Activated CD8-positive, alpha-beta T cell treated with anti-CD3 and anti-CD28 coated beads for 36 hours (primary cell): ENCODE measurements at regions not wholly inside any gene's neighbourhood (a gene's known extent, or its start where the extent isn't known, plus 50 kb on each side); places are given as distances from the start of the nearest gene placed in this dataset.

Source experiments
- ATAC-seq: fragments of 200-7000 bp; cut with Tn5 transposase; one replicate; pipeline ENCODE4 v1.10.0; 2021; ENCODE audit warnings: mild to moderate bottlenecking, moderate library complexity
- CTCF ChIA-PET: fragments of 350-600 bp; sonication (Branson Sonifier 250); formaldehyde crosslinking; loops from one replicate; lab custom pipeline; 2021; ENCODE audit warnings: antibody characterized with exemption; lab: Charles Lee
- POLR2A ChIA-PET: fragments of 350-600 bp; sonication (Branson Sonifier 250); formaldehyde crosslinking; loops from one replicate; lab custom pipeline; 2021; ENCODE audit warnings: antibody characterized with exemption; lab: Charles Lee
- DNase-seq: peaks from one replicate; pipeline ENCODE4 v3.0.0-alpha.2; 2020
- H3K27ac Mint-ChIP-seq: one replicate; pipeline ENCODE4 v1.8.0; 2021; ENCODE audit warnings: mild to moderate bottlenecking, mixed read lengths
- H3K27me3 Mint-ChIP-seq: one replicate; pipeline ENCODE4 v1.8.0; 2021; ENCODE audit warnings: mixed read lengths
- H3K36me3 Mint-ChIP-seq: one replicate; pipeline ENCODE4 v1.8.0; 2021; ENCODE audit warnings: low read depth, mixed read lengths
- H3K4me1 Mint-ChIP-seq: one replicate; pipeline ENCODE4 v1.8.0; 2021; ENCODE audit warnings: low read depth, mixed read lengths
- H3K4me3 Mint-ChIP-seq: one replicate; pipeline ENCODE4 v1.8.0; 2021; ENCODE audit warnings: mild to moderate bottlenecking, moderate library complexity, mixed read lengths
- H3K9me3 Mint-ChIP-seq: one replicate; pipeline ENCODE4 v1.8.0; 2021; ENCODE audit warnings: mixed read lengths
- intact Hi-C: fragments of 100-400 bp; cut with micrococcal nuclease; formaldehyde crosslinking; loops from one replicate; pipeline ENCODE4 v1.10.0; 2022
- TF ChIP-seq, protein P1 (sequence below): fragments of 200-600 bp; IDR thresholded peaks from one replicate; pipeline ENCODE4 v1.8.0; 2022; ENCODE audit warnings: antibody characterized with exemption, mild to moderate bottlenecking

DNA sequence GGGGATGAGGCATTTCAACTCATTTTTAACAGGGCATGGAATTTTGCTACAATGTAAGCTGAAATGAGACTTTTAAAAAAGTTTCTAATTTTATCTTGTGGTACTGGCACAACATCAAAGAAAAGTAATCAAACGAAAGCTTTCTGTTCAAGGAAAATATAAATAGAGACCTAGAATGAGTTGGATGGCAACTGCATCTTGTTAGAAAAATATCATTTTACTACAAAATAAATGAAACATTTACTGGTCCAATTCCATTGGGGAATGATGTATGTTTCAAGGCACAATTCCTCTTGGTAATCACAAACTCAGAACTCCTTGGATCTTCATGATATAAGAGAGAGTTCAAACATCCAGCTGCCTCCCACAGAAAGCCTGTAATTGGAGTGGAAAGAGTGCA lies 102.8 kb downstream of the HMHB1 start:
- ChIA-PET CTCF (no interaction called here), POLR2A (interaction anchor here (0.6 kb wide), 1 partner anchor 1783 kb away, joined by 3 read pairs; no protein-coding TSS in a partner anchor)
- ATAC-seq = no peak
- Mint-ChIP-seq H3K9me3 (no peaks in the 10 kb centered on the region), H3K27me3 (peaks cover 6% of the 10 kb centered on the region), H3K4me3 (no peak overlapping the region), H3K36me3 (no peaks in the 10 kb centered on the region), H3K4me1 (peaks cover 6% of the 10 kb centered on the region), H3K27ac (no peak overlapping the region)
- DNase-seq = no peak
- intact Hi-C loops = no loop called here
- TF ChIP-seq, protein P1, sequence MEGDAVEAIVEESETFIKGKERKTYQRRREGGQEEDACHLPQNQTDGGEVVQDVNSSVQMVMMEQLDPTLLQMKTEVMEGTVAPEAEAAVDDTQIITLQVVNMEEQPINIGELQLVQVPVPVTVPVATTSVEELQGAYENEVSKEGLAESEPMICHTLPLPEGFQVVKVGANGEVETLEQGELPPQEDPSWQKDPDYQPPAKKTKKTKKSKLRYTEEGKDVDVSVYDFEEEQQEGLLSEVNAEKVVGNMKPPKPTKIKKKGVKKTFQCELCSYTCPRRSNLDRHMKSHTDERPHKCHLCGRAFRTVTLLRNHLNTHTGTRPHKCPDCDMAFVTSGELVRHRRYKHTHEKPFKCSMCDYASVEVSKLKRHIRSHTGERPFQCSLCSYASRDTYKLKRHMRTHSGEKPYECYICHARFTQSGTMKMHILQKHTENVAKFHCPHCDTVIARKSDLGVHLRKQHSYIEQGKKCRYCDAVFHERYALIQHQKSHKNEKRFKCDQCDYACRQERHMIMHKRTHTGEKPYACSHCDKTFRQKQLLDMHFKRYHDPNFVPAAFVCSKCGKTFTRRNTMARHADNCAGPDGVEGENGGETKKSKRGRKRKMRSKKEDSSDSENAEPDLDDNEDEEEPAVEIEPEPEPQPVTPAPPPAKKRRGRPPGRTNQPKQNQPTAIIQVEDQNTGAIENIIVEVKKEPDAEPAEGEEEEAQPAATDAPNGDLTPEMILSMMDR = no peak

DNA sequence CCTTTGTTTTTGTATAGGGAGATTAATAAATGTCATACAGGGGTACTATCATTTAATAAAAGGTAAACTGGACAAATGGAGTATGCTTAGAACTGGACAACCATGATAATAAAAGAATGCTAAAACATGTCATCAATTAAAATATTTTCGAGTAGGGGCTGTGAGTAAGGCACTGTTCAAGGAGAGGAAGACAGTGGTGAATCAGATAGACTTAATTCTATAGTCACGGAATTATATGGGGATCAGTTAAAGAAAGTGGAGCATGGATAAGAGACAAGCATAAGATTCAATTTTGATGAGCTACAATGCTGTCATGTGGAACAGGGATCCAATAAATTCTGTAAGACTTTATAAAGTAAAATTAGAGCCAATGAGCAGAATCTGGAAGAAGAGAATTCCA lies 104.5 kb downstream of the HMHB1 start:
- no peaks in the 10 kb centered on the region for H3K9me3 Mint-ChIP-seq
- ATAC-seq (no peak), DNase-seq (no peak)
- peaks cover 6% of the 10 kb centered on the region for H3K27me3 Mint-ChIP-seq
- peaks cover 6% of the 10 kb centered on the region for H3K4me1 Mint-ChIP-seq
- TF ChIP-seq, protein P1 = no peak
- POLR2A ChIA-PET = no interaction called here
- intact Hi-C loops = no loop called here
- H3K4me3 Mint-ChIP-seq = no peak overlapping the region
- CTCF ChIA-PET = interaction anchor here (0.9 kb wide), 1 partner anchor 13 kb away, joined by 3 read pairs; no protein-coding TSS in a partner anchor
- no peaks in the 10 kb centered on the region for H3K36me3 Mint-ChIP-seq
- no peak overlapping the region for H3K27ac Mint-ChIP-seq

DNA sequence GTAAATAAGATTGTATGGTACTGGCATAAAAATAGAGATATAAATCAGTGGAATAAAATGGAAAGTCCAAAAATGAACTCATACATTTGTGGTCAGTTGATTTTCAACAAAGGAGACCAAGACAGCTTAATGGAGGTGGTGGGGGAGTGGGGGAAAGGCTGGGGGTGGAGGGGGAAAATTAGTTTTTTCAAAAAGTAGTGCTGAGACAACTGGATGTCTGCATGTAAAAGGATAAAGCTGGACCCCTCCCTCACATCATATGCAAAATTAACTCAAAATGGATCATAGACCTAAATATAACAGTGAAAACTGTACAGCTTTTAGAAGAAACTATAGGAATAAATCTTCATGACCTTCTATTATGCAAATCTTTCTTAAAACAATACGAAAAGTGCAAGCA lies 107.0 kb downstream of the HMHB1 start:
- ATAC-seq = no peak
- CTCF ChIA-PET = no interaction called here
- no peak for DNase-seq
- no peak overlapping the region for H3K27ac Mint-ChIP-seq
- peaks cover 8% of the 10 kb centered on the region for H3K4me1 Mint-ChIP-seq
- intact Hi-C loops = no loop called here
- TF ChIP-seq, protein P1 = no peak
- POLR2A ChIA-PET = interaction anchor here (0.6 kb wide), 1 partner anchor 31 kb away, joined by 3 read pairs; no protein-coding TSS in a partner anchor
- no peak overlapping the region for H3K4me3 Mint-ChIP-seq
- H3K9me3 Mint-ChIP-seq = no peaks in the 10 kb centered on the region
- no peaks in the 10 kb centered on the region for H3K36me3 Mint-ChIP-seq
- H3K27me3 Mint-ChIP-seq = peaks cover 4% of the 10 kb centered on the region

DNA sequence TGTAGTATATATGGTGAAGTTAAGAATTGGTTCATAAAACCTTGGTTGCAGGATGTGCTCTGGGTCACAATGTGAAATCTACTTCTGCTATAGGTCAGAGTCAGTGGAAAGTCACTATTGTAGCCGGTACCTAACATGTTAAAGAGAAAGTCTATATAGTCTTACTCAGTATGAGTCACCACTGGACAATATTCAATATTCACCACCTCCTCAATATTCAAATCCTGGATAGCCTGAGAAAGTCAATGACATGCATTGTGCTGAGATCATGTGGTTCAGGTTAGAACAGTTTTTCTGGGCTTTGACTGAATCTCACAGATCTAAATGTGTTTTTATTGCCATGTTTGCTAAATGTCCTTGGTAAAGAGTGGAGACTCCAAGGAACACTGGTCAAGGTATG lies 108.8 kb downstream of the HMHB1 start:
- Mint-ChIP-seq H3K4me1 (peaks cover 2% of the 10 kb centered on the region), H3K27me3 (peaks cover 1% of the 10 kb centered on the region), H3K36me3 (no peaks in the 10 kb centered on the region), H3K27ac (no peak overlapping the region), H3K9me3 (no peaks in the 10 kb centered on the region), H3K4me3 (no peak overlapping the region)
- intact Hi-C loops = no loop called here
- ChIA-PET POLR2A (no interaction called here), CTCF (no interaction called here)
- no peak for ATAC-seq
- no peak for DNase-seq
- TF ChIP-seq, protein P1 = no peak

DNA sequence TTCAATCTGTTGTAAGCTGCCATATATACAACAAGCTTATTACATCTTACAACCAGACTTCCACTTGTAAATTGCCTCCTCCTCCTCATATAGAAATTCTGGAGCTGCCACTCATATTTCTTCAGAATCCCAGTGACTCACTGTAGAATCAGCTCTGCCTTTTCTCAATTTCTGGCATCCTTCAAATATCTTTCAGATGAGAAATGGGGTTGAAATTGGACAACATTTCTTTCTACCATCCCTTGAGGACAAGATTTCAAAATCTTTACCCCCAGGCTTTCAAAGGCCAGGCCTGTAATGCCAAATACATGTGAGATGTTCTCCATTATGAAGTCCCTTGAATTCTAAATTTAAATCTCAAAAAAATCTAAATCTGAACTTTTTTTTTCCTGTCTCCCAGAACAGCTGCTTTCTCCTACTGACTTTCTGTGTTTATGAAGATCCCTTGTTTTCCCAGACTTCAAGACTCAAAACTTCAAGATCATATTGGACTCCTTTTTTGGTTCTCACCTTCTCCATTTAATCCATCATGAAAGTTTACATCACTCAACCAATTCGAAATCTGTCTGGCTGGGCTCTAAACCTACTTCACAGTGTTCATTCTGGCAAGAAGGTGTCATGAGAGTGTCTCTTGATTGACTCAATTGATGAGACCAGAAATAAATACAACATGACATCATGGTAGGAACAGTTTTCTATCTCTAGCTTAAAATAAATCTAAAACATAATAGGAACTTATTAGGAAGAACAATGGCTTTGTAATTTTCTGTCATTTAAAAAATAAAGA lies 109.8 kb downstream of the HMHB1 start:
- H3K9me3 Mint-ChIP-seq = no peaks in the 10 kb centered on the region
- H3K27me3 Mint-ChIP-seq = peaks cover 1% of the 10 kb centered on the region
- no peak overlapping the region for H3K27ac Mint-ChIP-seq
- ATAC-seq (no peak), DNase-seq (no peak)
- TF ChIP-seq, protein P1 = no peak
- intact Hi-C loops = no loop called here
- ChIA-PET POLR2A (no interaction called here), CTCF (no interaction called here)
- no peak overlapping the region for H3K4me3 Mint-ChIP-seq
- H3K4me1 Mint-ChIP-seq = peaks cover 2% of the 10 kb centered on the region
- no peaks in the 10 kb centered on the region for H3K36me3 Mint-ChIP-seq
